HCT116 (cell line): ENCODE measurements at regions not wholly inside any gene's neighbourhood (a gene's known extent, or its start where the extent isn't known, plus 50 kb on each side); places are given as distances from the start of the nearest gene placed in this dataset.

Source experiments
- ATAC-seq: fragments of 200-7000 bp; cut with Tn5 transposase; 2 replicates; pipeline ENCODE4 v1.9.1; 2020; ENCODE audit warnings: mild to moderate bottlenecking, moderate library complexity
- BruUV-seq: library from RNA; stranded (reverse); fragments of 400-500 nt; replicated peaks from 2 replicates; lab custom pipeline; 2021; lab: Mats Ljungman, UMichigan
- CTCF ChIA-PET: fragments of 300-600 bp; sonication (Branson Sonifier 250); formaldehyde crosslinking; loops from one replicate; lab custom pipeline; 2021; ENCODE audit warnings: antibody characterized with exemption; lab: Charles Lee
- POLR2A ChIA-PET: fragments of 300-600, 350-600 bp; sonication (Branson Sonifier 250); formaldehyde crosslinking; loops from one replicate; lab custom pipeline; 2021; ENCODE audit warnings: antibody characterized with exemption; lab: Charles Lee
- RAD21 ChIA-PET, 2 experiments: fragments of 300-600 bp; sonication (Branson Sonifier 250); formaldehyde crosslinking; loops; one replicate each; lab custom pipeline; 2023; ENCODE audit warnings: low total read pairs in 2 of 2; ENCODE audit not compliant: uncharacterized antibody in 2 of 2, unreplicated experiment in 2 of 2, low non-redundant PET in 1 of 2; lab: Charles Lee
- DNase-seq: peaks from one replicate; pipeline ENCODE4 v3.0.0-alpha.2; 2010; ENCODE audit warnings: low read depth, low spot score
- H2AFZ ChIP-seq: fragments of 200-600 bp; shearing (Covaris generic), sonication (generic); 2 replicates; pipeline ENCODE4 v1.6.1; 2017; ENCODE audit warnings: low read depth, mixed run types, mixed read lengths, antibody characterized with exemption, low read length; ENCODE audit not compliant: poor library complexity, severe bottlenecking
- H3K27ac ChIP-seq: 2 replicates; pipeline ENCODE4 v1.5.1; 2012; ENCODE audit warnings: low read depth, low read length
- H3K27me3 ChIP-seq: fragments of 200-600 bp; sonication (generic); 2 replicates; pipeline ENCODE4 v1.6.1; 2016; ENCODE audit warnings: mixed run types, low read length, mixed read lengths; ENCODE audit not compliant: insufficient read depth
- H3K36me3 ChIP-seq, 2 experiments: fragments of 200-500 bp in 1 of 2; fragments of 200-600 bp in 1 of 2; sonication (Bioruptor generic) in 1 of 2; sonication (generic) in 1 of 2; 2 replicates each; pipeline versions ENCODE4 v1.5.1 to v1.6.1; 2014 to 2016; ENCODE audit warnings: low read length in 2 of 2, inconsistent platforms in 1 of 2, mixed read lengths in 1 of 2, mixed run types in 1 of 2; ENCODE audit not compliant: insufficient read depth in 2 of 2, control insufficient read depth in 1 of 2
- H3K4me1 ChIP-seq, 2 experiments: fragments of 200-600 bp in 1 of 2; sonication (generic) in 1 of 2; 2 replicates each; pipeline versions ENCODE4 v1.5.1 to v1.6.1; 2012 to 2017; ENCODE audit warnings: low read length in 2 of 2, inconsistent platforms in 1 of 2, mild to moderate bottlenecking in 1 of 2, mixed read lengths in 1 of 2, mixed run types in 1 of 2, moderate library complexity in 1 of 2; ENCODE audit not compliant: insufficient read depth in 2 of 2, control insufficient read depth in 1 of 2
- H3K4me2 ChIP-seq: fragments of 200-600 bp; sonication (generic); 2 replicates; pipeline ENCODE4 v1.6.1; 2017; ENCODE audit warnings: mixed run types, low read length, mixed read lengths
- H3K4me3 ChIP-seq, 2 experiments: fragments of 200-600 bp in 1 of 2; sonication (generic) in 1 of 2; replicated peaks in 1 of 2; 2 replicates each; pipeline ENCODE4 v1.5.1; 2011 to 2016; ENCODE audit warnings: low read length in 2 of 2, control low read depth in 1 of 2, low read depth in 1 of 2, mild to moderate bottlenecking in 1 of 2, mixed read lengths in 1 of 2, mixed run types in 1 of 2
- H3K79me2 ChIP-seq: fragments of 200-600 bp; sonication (generic); 2 replicates; pipeline ENCODE4 v1.6.1; 2017; ENCODE audit warnings: mild to moderate bottlenecking, mixed run types, low read length, moderate library complexity, mixed read lengths; ENCODE audit not compliant: insufficient read depth
- H3K9ac ChIP-seq: fragments of 200-600 bp; sonication (generic); 2 replicates; pipeline ENCODE4 v1.6.1; 2016; ENCODE audit warnings: low read length, mixed read lengths
- H3K9me2 ChIP-seq: fragments of 200-600 bp; sonication (generic), shearing (Covaris generic); 2 replicates; pipeline ENCODE4 v1.6.1; 2017; ENCODE audit warnings: mixed run types, mild to moderate bottlenecking, moderate library complexity; ENCODE audit not compliant: insufficient read depth
- H3K9me3 ChIP-seq, 2 experiments: fragments of 200-500 bp in 1 of 2; fragments of 200-600 bp in 1 of 2; sonication (Bioruptor generic) in 1 of 2; sonication (generic) in 1 of 2; 2 replicates each; pipeline ENCODE4 v1.6.1; 2014 to 2017; ENCODE audit warnings: low read length in 2 of 2, mixed read lengths in 2 of 2, inconsistent platforms in 1 of 2, low read depth in 1 of 2, mild to moderate bottlenecking in 1 of 2, mixed run types in 1 of 2, moderate library complexity in 1 of 2; ENCODE audit not compliant: control insufficient read depth in 1 of 2, insufficient read depth in 1 of 2
- H4K20me1 ChIP-seq: fragments of 200-600 bp; sonication (generic), shearing (Covaris generic); 2 replicates; pipeline ENCODE4 v1.6.1; 2017; ENCODE audit warnings: mixed run types, mild to moderate bottlenecking, moderate library complexity; ENCODE audit not compliant: insufficient read depth
- CBX3 ChIP-seq: IDR thresholded peaks from 2 replicates; pipeline ENCODE4 v1.6.1; 2012; ENCODE audit warnings: low read depth
- CEBPB ChIP-seq: IDR thresholded peaks from 2 replicates; pipeline ENCODE4 v1.6.1; 2012; ENCODE audit warnings: low read depth
- EGR1 ChIP-seq: IDR thresholded peaks from 2 replicates; pipeline ENCODE4 v1.6.1; 2012; ENCODE audit warnings: low read depth
- EZH2 ChIP-seq: fragments of 200-600 bp; sonication (generic); IDR thresholded peaks from 2 replicates; pipeline ENCODE4 v1.6.1; 2017; ENCODE audit warnings: antibody characterized with exemption, mixed run types
- EZH2phosphoT487 ChIP-seq: fragments of 200-600 bp; IDR thresholded peaks from 2 replicates; pipeline ENCODE4 v1.6.1; 2018; ENCODE audit warnings: antibody characterized with exemption, borderline replicate concordance
- FOSL1 ChIP-seq: IDR thresholded peaks from 2 replicates; pipeline ENCODE4 v1.6.1; 2012; ENCODE audit warnings: low read depth
- JUND ChIP-seq: IDR thresholded peaks from 2 replicates; pipeline ENCODE4 v1.6.1; 2012
- POLR2A ChIP-seq: IDR thresholded peaks from 2 replicates; pipeline ENCODE4 v1.7.0; 2011; ENCODE audit warnings: borderline replicate concordance; ENCODE audit not compliant: insufficient read depth, insufficient read length; ENCODE audit errors: extremely low read depth
- RAD21 ChIP-seq: IDR thresholded peaks from 2 replicates; pipeline ENCODE4 v1.6.1; 2012; ENCODE audit warnings: low read depth, mild to moderate bottlenecking
- SIN3A ChIP-seq: IDR thresholded peaks from 2 replicates; pipeline ENCODE4 v1.6.1; 2012; ENCODE audit warnings: low read depth
- SRF ChIP-seq: IDR thresholded peaks from 2 replicates; pipeline ENCODE4 v1.6.1; 2012; ENCODE audit warnings: low read depth
- TCF7L2 ChIP-seq: IDR thresholded peaks from 2 replicates; pipeline ENCODE4 v1.7.0; 2011; ENCODE audit warnings: borderline replicate concordance, inconsistent platforms; ENCODE audit not compliant: insufficient read depth, insufficient read length; ENCODE audit errors: extremely low read depth
- ZFX ChIP-seq: fragments of 450-650 bp; IDR thresholded peaks from 2 replicates; pipeline ENCODE4 v1.6.1; 2017
- ZNF274 ChIP-seq: fragments of 200-500 bp; sonication (Bioruptor generic); IDR thresholded peaks from 2 replicates; pipeline ENCODE4 v1.6.1; 2014; ENCODE audit warnings: mild to moderate bottlenecking, low read depth, low read length, inconsistent platforms
- intact Hi-C: fragments of 100-400 bp; cut with micrococcal nuclease; formaldehyde crosslinking; loops from 2 replicates; pipeline ENCODE4 v1.10.0; 2022
- TF ChIP-seq, protein P1 (sequence below): IDR thresholded peaks from 2 replicates; pipeline ENCODE4 v1.6.1; 2012
- TF ChIP-seq, protein P2 (sequence below): IDR thresholded peaks from 2 replicates; pipeline ENCODE4 v1.6.1; 2012; ENCODE audit warnings: low read depth
- TF ChIP-seq, protein P3 (sequence below), 3 experiments: fragments of 200-600 bp in 1 of 3; sonication (generic) in 1 of 3; IDR thresholded peaks in 2 of 3; conservative IDR thresholded peaks in 1 of 3; 2 replicates each; pipeline ENCODE4 v1.5.1; 2012 to 2017; ENCODE audit warnings: low read depth in 2 of 3, low read length in 2 of 3, antibody characterized with exemption in 1 of 3, borderline replicate concordance in 1 of 3, control low read depth in 1 of 3, mild to moderate bottlenecking in 1 of 3, mixed read lengths in 1 of 3, mixed run types in 1 of 3, moderate library complexity in 1 of 3; ENCODE audit not compliant: insufficient read depth in 1 of 3
- TF ChIP-seq, protein P4 (sequence below): IDR thresholded peaks from 2 replicates; pipeline ENCODE4 v1.6.1; 2011; ENCODE audit warnings: mild to moderate bottlenecking, low read length, moderate library complexity; ENCODE audit not compliant: insufficient replicate concordance; ENCODE audit errors: extremely low read depth
- TF ChIP-seq, protein P5 (sequence below): IDR thresholded peaks from 2 replicates; pipeline ENCODE4 v1.6.1; 2012

DNA sequence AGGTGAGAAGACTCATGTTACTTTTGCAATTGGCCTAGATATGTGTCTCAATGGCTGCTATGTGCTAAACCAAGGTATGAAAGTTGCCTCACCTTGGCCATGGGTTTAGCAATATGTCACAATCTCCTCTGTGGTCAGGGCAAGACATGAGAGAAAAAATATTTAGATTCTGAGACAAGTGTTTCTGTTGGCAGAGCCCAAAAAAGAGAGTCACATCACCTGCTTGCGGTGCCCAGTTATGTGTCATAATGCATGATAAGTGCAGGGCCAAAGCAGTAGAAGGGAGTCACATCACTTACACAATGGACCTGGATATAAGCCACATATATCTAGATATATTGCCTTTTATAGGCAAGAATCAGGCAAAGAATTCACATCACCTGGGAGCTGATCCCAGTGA, 894.1 kb upstream of the AMELY start:
- no peak overlapping the region for H3K27ac ChIP-seq
- no peak overlapping the region for H3K4me3 ChIP-seq
- H3K36me3 ChIP-seq, result no peaks in the 10 kb centered on the region
- CTCF ChIA-PET, result no interaction called here
- no peak for DNase-seq
- no peaks in the 10 kb centered on the region for H3K9me3 ChIP-seq
- H2AFZ ChIP-seq, result no peak overlapping the region
- TF ChIP-seq SRF (no peak), POLR2A (no peak), ZNF274 (no peak), EZH2 (no peak), TCF7L2 (no peak), CBX3 (no peak), CEBPB (no peak), FOSL1 (no peak), EZH2phosphoT487 (no peak), SIN3A (no peak), JUND (no peak), RAD21 (no peak), ZFX (no peak), EGR1 (no peak)
- TF ChIP-seq, protein P1, sequence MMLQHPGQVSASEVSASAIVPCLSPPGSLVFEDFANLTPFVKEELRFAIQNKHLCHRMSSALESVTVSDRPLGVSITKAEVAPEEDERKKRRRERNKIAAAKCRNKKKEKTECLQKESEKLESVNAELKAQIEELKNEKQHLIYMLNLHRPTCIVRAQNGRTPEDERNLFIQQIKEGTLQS, result no peak
- TF ChIP-seq, protein P2, sequence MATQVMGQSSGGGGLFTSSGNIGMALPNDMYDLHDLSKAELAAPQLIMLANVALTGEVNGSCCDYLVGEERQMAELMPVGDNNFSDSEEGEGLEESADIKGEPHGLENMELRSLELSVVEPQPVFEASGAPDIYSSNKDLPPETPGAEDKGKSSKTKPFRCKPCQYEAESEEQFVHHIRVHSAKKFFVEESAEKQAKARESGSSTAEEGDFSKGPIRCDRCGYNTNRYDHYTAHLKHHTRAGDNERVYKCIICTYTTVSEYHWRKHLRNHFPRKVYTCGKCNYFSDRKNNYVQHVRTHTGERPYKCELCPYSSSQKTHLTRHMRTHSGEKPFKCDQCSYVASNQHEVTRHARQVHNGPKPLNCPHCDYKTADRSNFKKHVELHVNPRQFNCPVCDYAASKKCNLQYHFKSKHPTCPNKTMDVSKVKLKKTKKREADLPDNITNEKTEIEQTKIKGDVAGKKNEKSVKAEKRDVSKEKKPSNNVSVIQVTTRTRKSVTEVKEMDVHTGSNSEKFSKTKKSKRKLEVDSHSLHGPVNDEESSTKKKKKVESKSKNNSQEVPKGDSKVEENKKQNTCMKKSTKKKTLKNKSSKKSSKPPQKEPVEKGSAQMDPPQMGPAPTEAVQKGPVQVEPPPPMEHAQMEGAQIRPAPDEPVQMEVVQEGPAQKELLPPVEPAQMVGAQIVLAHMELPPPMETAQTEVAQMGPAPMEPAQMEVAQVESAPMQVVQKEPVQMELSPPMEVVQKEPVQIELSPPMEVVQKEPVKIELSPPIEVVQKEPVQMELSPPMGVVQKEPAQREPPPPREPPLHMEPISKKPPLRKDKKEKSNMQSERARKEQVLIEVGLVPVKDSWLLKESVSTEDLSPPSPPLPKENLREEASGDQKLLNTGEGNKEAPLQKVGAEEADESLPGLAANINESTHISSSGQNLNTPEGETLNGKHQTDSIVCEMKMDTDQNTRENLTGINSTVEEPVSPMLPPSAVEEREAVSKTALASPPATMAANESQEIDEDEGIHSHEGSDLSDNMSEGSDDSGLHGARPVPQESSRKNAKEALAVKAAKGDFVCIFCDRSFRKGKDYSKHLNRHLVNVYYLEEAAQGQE, result no peak
- TF ChIP-seq, protein P3, sequence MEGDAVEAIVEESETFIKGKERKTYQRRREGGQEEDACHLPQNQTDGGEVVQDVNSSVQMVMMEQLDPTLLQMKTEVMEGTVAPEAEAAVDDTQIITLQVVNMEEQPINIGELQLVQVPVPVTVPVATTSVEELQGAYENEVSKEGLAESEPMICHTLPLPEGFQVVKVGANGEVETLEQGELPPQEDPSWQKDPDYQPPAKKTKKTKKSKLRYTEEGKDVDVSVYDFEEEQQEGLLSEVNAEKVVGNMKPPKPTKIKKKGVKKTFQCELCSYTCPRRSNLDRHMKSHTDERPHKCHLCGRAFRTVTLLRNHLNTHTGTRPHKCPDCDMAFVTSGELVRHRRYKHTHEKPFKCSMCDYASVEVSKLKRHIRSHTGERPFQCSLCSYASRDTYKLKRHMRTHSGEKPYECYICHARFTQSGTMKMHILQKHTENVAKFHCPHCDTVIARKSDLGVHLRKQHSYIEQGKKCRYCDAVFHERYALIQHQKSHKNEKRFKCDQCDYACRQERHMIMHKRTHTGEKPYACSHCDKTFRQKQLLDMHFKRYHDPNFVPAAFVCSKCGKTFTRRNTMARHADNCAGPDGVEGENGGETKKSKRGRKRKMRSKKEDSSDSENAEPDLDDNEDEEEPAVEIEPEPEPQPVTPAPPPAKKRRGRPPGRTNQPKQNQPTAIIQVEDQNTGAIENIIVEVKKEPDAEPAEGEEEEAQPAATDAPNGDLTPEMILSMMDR (IDR thresholded peaks at IDR 0.05 in 2 of 3, conservative IDR thresholded peaks at IDR 0.05 in 1 of 3; ENCODE audit: borderline replicate concordance in 1 of 3, insufficient read depth in 1 of 3, low read depth in 2 of 3, low read length in 2 of 3), result no peak
- TF ChIP-seq, protein P4, sequence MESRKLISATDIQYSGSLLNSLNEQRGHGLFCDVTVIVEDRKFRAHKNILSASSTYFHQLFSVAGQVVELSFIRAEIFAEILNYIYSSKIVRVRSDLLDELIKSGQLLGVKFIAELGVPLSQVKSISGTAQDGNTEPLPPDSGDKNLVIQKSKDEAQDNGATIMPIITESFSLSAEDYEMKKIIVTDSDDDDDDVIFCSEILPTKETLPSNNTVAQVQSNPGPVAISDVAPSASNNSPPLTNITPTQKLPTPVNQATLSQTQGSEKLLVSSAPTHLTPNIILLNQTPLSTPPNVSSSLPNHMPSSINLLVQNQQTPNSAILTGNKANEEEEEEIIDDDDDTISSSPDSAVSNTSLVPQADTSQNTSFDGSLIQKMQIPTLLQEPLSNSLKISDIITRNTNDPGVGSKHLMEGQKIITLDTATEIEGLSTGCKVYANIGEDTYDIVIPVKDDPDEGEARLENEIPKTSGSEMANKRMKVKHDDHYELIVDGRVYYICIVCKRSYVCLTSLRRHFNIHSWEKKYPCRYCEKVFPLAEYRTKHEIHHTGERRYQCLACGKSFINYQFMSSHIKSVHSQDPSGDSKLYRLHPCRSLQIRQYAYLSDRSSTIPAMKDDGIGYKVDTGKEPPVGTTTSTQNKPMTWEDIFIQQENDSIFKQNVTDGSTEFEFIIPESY, result no peak
- TF ChIP-seq, protein P5, sequence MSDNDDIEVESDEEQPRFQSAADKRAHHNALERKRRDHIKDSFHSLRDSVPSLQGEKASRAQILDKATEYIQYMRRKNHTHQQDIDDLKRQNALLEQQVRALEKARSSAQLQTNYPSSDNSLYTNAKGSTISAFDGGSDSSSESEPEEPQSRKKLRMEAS, result no peak
- TF ChIP-seq, all 23 proteins: peak for 0
- H4K20me1 ChIP-seq, result no peaks in the 10 kb centered on the region
- no peak overlapping the region for H3K9ac ChIP-seq
- H3K27me3 ChIP-seq, result no peaks in the 10 kb centered on the region
- H3K9me2 ChIP-seq, result no peaks in the 10 kb centered on the region
- ChIA-PET POLR2A (no interaction called here), RAD21 (no interaction called here)
- no TSS peak for BruUV-seq
- H3K4me2 ChIP-seq, result no peak overlapping the region
- no peak for ATAC-seq
- H3K79me2 ChIP-seq, result no peaks in the 10 kb centered on the region
- intact Hi-C loops, result no loop called here
- H3K4me1 ChIP-seq, result no peaks in the 10 kb centered on the region
